ENCODE measurements at regions not wholly inside any gene's neighbourhood (a gene's known extent, or its start where the extent isn't known, plus 50 kb on each side); places are given as distances from the start of the nearest gene placed in this dataset.

GRCh38 chr11:127478826-127479225 lies 478.3 kb upstream of the KIRREL3 start:
- Histone ChIP-seq H3K4me3 (no peak overlapping the region), H3K27ac (no peak overlapping the region), H3K4me1 (replicated peaks in 1 of 2) (peaks cover 0 to 19% of the 10 kb centered on the region in 2 donors)
- ATAC-seq (replicated peaks in 6 of 8): no peak
- 53 to 100% (median 100%) methylated on average over 1 to 2 of the region's 2 CpGs; no CpG with 5 or more reads in 1 of the 10 experiments for WGBS, 10 experiments
- in situ Hi-C loops (cut with MboI; ENCODE audit: low pct_unique_long_range_greater_than_20kb in 2 of 9, low sequenced_read_pairs in 9 of 9, unreplicated experiment in 9 of 9): no loop called here

GRCh38 chr11:127474766-127475165 lies 474.2 kb upstream of the KIRREL3 start:
- 0 to 71% (median 20%) methylated on average over 1 of the region's 1 CpG; no CpG with 5 or more reads in 5 of the 10 experiments for WGBS, 10 experiments
- H3K4me1 ChIP-seq (replicated peaks in 1 of 2): peaks cover 0 to 32% of the 10 kb centered on the region in 2 donors
- H3K4me3 ChIP-seq: no peak overlapping the region
- in situ Hi-C loops (cut with MboI; ENCODE audit: low pct_unique_long_range_greater_than_20kb in 2 of 9, low sequenced_read_pairs in 9 of 9, unreplicated experiment in 9 of 9): no loop called here
- ATAC-seq (replicated peaks in 6 of 8): peak in 4 of 8 experiments; percentile 16 to 56 (median 44)
- no peak overlapping the region for H3K27ac ChIP-seq

DNA sequence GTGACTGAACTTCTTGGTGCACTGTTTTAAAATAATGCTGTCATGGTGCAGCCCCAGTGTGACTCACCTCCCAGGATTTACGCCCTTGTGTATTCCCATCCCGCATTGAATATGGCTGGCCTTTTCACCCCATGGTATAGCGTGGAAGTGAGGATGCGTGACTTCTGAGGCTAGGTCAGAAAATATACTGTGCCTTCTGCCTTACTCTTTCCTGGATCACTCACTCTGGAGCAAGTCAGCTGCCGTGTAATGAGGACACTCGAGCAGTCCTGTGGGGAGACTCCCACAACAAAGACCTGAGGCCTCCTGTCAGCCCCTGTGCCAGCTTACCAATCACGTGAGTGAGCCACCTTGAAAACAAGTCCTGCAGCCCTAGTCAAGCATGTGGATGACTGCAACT lies 471.9 kb upstream of the KIRREL3 start:
- no peak overlapping the region for H3K4me3 ChIP-seq
- peak in 7 of 8 experiments; percentile 72 to 95 (median 92) for ATAC-seq (replicated peaks in 6 of 8)
- in situ Hi-C loops (cut with MboI; ENCODE audit: low pct_unique_long_range_greater_than_20kb in 2 of 9, low sequenced_read_pairs in 9 of 9, unreplicated experiment in 9 of 9): no loop called here
- H3K27ac ChIP-seq: no peak overlapping the region
- 8 to 100% (median 61%) methylated on average over 1 to 6 of the region's 7 CpGs; no CpG with 5 or more reads in 3 of the 10 experiments for WGBS, 10 experiments
- peaks cover 0 to 32% of the 10 kb centered on the region in 2 donors for H3K4me1 ChIP-seq (replicated peaks in 1 of 2)

DNA sequence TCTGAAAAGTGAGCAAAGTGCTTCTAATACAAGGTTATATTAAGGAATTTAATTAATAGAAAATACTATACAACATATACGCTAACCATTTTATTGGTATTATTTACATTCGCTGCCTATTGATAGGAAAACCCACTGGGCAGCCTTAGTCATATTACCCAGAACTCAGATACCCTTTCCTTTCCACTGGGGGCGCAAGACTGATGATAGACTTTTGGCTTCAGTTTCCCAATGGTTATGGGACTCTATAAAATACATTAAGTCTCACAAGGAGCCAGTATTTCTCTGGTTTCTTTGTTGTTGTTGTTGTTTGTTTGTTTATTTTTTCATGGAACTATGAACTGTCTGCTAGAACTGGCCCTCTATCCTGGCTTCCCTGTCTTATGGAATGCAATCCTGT lies 471.1 kb upstream of the KIRREL3 start:
- no peak for ATAC-seq (replicated peaks in 6 of 8)
- H3K4me1 ChIP-seq (replicated peaks in 1 of 2): peaks cover 0 to 32% of the 10 kb centered on the region in 2 donors
- no peak overlapping the region for H3K27ac ChIP-seq
- WGBS, 10 experiments: 0 to 100% (median 80%) methylated on average over 1 to 3 of the region's 3 CpGs; no CpG with 5 or more reads in 1 of the 10 experiments
- H3K4me3 ChIP-seq: no peak overlapping the region
- in situ Hi-C loops (cut with MboI; ENCODE audit: low pct_unique_long_range_greater_than_20kb in 2 of 9, low sequenced_read_pairs in 9 of 9, unreplicated experiment in 9 of 9): no loop called here

DNA sequence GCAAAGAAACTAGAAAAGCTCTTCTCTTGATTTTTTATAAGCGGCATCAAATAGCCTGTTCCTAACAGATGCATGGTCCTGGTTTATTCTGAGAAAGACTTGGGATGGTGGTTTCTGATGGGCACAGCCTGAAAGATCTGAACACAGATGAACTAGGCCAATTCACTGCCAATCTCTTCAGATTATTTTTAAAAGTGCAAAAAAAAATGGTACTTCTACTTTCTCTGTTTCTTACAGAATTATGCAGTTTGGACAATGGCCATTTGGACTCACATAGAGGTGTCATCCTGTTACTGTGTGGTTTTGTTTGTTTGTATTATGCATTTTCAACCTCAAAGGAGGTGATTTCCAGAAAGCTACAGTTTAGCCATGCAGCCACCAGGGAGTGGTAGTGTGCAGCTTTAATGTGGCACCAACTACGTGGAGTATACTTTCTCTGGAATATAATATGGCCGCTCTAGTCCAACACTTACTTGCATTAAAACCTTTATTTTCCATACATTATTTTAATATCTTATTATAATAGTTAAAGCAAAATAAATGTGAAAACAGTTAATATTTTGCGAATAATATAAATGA lies 469.8 kb upstream of the KIRREL3 start:
- Histone ChIP-seq H3K27ac (no peak overlapping the region), H3K4me1 (replicated peaks in 1 of 2) (peaks cover 0 to 29% of the 10 kb centered on the region in 2 donors), H3K4me3 (no peak overlapping the region)
- ATAC-seq (replicated peaks in 6 of 8): peak in 3 of 8 experiments; percentile 36 to 49 (median 44)
- in situ Hi-C loops (cut with MboI; ENCODE audit: low pct_unique_long_range_greater_than_20kb in 2 of 9, low sequenced_read_pairs in 9 of 9, unreplicated experiment in 9 of 9): no loop called here
- WGBS, 10 experiments: 13 to 98% (median 77%) methylated on average over 2 to 4 of the region's 4 CpGs

GRCh38 chr11:127464325-127464724 lies 463.8 kb upstream of the KIRREL3 start:
- 0 to 86% (median 41%) methylated on average over 1 to 3 of the region's 6 CpGs; no CpG with 5 or more reads in 4 of the 10 experiments for WGBS, 10 experiments
- Histone ChIP-seq H3K4me1 (replicated peaks in 1 of 2) (peaks cover 24 to 31% of the 10 kb centered on the region in 2 donors), H3K4me3 (no peak overlapping the region), H3K27ac (no peak overlapping the region)
- ATAC-seq (replicated peaks in 6 of 8): peak in 5 of 8 experiments; percentile 44 to 87 (median 52)
- in situ Hi-C loops (cut with MboI; ENCODE audit: low pct_unique_long_range_greater_than_20kb in 2 of 9, low sequenced_read_pairs in 9 of 9, unreplicated experiment in 9 of 9): no loop called here

DNA sequence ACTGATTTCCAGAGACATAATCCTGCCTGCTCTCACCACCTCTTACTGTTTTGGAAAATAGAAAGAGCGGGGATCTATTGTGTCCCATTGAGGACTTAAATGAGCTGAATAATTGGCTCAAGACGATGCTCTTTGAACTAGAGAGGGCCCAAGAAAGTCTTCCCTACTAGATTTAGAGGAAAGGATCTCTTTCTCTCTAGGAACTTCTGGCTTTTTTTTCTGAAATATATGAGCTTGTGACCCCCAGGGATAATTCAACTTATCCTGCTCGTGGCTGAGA lies 461.4 kb upstream of the KIRREL3 start:
- Histone ChIP-seq H3K4me3 (no peak overlapping the region), H3K27ac (no peak overlapping the region), H3K4me1 (replicated peaks in 1 of 2) (peaks cover 30 to 31% of the 10 kb centered on the region in 2 donors)
- 0 to 83% (median 57%) methylated on average over 1 to 3 of the region's 3 CpGs; no CpG with 5 or more reads in 2 of the 10 experiments for WGBS, 10 experiments
- ATAC-seq (replicated peaks in 6 of 8): no peak
- in situ Hi-C loops (cut with MboI; ENCODE audit: low pct_unique_long_range_greater_than_20kb in 2 of 9, low sequenced_read_pairs in 9 of 9, unreplicated experiment in 9 of 9): no loop called here

GRCh38 chr11:127461241-127462064 lies 460.9 kb upstream of the KIRREL3 start:
- no peak overlapping the region for H3K4me3 ChIP-seq
- ATAC-seq (replicated peaks in 6 of 8): no peak
- in situ Hi-C loops (cut with MboI; ENCODE audit: low pct_unique_long_range_greater_than_20kb in 2 of 9, low sequenced_read_pairs in 9 of 9, unreplicated experiment in 9 of 9): no loop called here
- peaks cover 30 to 31% of the 10 kb centered on the region in 2 donors for H3K4me1 ChIP-seq (replicated peaks in 1 of 2)
- WGBS, 10 experiments: 0 to 78% (median 30%) methylated on average over 1 to 4 of the region's 6 CpGs
- H3K27ac ChIP-seq: no peak overlapping the region

DNA sequence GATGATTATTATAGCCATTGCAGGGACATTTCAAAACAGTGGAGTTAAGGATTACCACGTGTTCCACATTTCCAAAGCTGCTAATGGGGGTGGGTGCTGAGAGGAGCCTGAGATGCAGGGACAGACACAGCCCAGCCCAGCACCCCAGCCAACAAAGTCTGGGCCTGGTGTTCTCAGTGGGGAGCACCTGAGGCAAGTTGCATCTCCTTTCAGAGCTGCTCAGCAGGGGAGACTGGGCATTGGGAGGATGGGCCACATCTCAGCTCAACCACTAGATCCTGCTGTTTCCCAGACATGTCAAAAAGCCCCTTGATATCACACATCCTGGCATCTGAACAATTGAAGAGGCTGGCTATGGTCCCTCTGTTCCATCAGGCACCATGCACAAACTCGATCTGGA lies 458.0 kb upstream of the KIRREL3 start:
- ATAC-seq (replicated peaks in 6 of 8): no peak
- Histone ChIP-seq H3K4me3 (no peak overlapping the region), H3K27ac (no peak overlapping the region), H3K4me1 (replicated peaks in 1 of 2) (peaks cover 18 to 22% of the 10 kb centered on the region in 2 donors)
- in situ Hi-C loops (cut with MboI; ENCODE audit: low pct_unique_long_range_greater_than_20kb in 2 of 9, low sequenced_read_pairs in 9 of 9, unreplicated experiment in 9 of 9): no loop called here
- 0 to 100% (median 69%) methylated on average over 1 to 2 of the region's 2 CpGs; no CpG with 5 or more reads in 4 of the 10 experiments for WGBS, 10 experiments

DNA sequence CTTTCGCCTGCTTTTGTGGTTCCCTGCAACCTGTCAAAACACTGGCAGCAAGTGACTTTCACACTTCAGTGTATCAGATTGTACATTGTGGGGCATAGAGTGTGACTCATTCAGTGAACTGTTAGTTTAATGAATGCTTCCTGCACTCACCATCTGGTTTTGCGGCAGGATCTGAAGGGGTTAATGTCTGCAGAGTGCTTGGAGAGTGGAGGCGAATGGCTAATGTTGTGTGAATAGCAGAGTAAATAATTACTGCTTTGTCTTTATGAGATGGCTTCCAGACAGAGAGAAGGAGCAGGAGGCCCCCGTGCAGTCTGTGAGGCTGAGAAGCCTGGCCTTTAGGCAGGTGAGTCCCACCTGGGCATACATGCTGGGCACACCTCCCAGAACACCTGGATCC lies 454.3 kb upstream of the KIRREL3 start:
- ATAC-seq (replicated peaks in 6 of 8): peak in 6 of 8 experiments; percentile 63 to 97 (median 81)
- peaks cover 7 to 9% of the 10 kb centered on the region in 2 donors for H3K4me1 ChIP-seq (replicated peaks in 1 of 2)
- H3K4me3 ChIP-seq: no peak overlapping the region
- in situ Hi-C loops (cut with MboI; ENCODE audit: low pct_unique_long_range_greater_than_20kb in 2 of 9, low sequenced_read_pairs in 9 of 9, unreplicated experiment in 9 of 9): no loop called here
- H3K27ac ChIP-seq: no peak overlapping the region
- WGBS, 10 experiments: 0 to 80% (median 29%) methylated on average over 1 to 3 of the region's 4 CpGs; no CpG with 5 or more reads in 4 of the 10 experiments

DNA sequence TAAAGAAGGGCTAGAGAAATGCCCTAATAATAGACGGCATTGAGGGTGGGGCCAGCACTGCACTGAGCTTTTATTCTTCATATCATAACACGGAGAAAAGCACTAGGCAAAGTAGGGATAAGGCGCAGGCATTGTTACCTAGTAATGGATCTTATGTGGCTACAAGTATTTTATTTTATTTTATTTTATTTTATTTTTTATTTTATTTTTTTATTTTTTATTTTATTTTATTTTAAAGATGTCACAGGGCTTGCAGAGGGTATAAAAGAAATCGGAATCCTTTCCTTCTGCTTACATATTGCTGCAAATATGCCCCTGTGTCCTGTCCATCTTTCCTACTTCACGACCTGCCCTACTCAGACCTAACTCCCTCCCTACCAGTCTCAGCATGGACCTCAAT lies 452.0 kb upstream of the KIRREL3 start:
- no peak for ATAC-seq (replicated peaks in 6 of 8)
- H3K27ac ChIP-seq: no peak overlapping the region
- H3K4me1 ChIP-seq (replicated peaks in 1 of 2): peaks cover 0 to 5% of the 10 kb centered on the region in 2 donors
- in situ Hi-C loops (cut with MboI; ENCODE audit: low pct_unique_long_range_greater_than_20kb in 2 of 9, low sequenced_read_pairs in 9 of 9, unreplicated experiment in 9 of 9): no loop called here
- H3K4me3 ChIP-seq: no peak overlapping the region
- 0 to 94% (median 87%) methylated on average over 2 to 5 of the region's 5 CpGs; no CpG with 5 or more reads in 1 of the 10 experiments for WGBS, 10 experiments

DNA sequence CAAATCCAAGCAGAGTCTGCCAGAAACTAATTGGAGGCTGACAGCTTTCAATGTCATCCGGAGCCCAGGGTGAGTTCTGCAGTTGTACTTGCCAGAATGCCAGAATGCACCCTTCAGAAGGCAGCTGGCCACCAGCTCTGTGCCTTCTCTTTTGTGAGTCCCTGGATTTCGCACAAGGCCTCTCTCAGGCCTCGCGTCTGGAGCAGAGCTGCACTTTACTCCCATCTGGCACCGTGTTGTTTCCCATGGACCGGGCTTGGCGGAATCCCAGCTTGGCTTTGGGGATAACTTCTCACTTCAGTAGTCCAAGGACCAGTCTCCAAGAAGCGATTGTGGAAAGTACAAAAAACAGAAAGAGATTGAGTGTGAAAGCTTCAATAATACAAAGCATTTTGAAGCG lies 451.3 kb upstream of the KIRREL3 start:
- no peak for ATAC-seq (replicated peaks in 6 of 8)
- Histone ChIP-seq H3K4me1 (replicated peaks in 1 of 2) (peaks cover 0 to 5% of the 10 kb centered on the region in 2 donors), H3K27ac (no peak overlapping the region), H3K4me3 (no peak overlapping the region)
- 0 to 100% (median 91%) methylated on average over 1 to 7 of the region's 9 CpGs; no CpG with 5 or more reads in 3 of the 10 experiments for WGBS, 10 experiments
- in situ Hi-C loops (cut with MboI; ENCODE audit: low pct_unique_long_range_greater_than_20kb in 2 of 9, low sequenced_read_pairs in 9 of 9, unreplicated experiment in 9 of 9): no loop called here

DNA sequence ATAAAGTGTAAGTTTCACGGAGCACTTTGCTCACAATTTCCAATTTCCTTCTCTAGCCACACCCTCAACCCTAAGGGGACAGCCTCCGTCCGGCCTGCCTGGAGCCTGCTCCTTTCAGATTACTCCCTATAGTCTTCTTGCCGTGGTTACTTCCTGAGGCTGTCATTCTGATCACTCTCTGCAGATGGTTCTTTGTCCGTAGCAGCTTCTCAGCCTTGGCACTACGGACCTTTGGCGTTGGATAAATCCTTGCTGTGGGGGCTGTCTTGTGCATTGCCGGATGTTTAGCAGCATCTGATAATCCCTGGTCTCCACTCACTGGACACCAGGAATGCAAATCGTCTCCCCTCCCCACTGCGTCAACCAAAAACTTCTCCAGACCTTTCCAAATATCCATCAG lies 447.5 kb upstream of the KIRREL3 start:
- no peaks in the 10 kb centered on the region for H3K4me1 ChIP-seq (replicated peaks in 1 of 2)
- no peak for ATAC-seq (replicated peaks in 6 of 8)
- no peak overlapping the region for H3K4me3 ChIP-seq
- no peak overlapping the region for H3K27ac ChIP-seq
- WGBS, 10 experiments: 28 to 100% (median 87%) methylated on average over 2 to 9 of the region's 10 CpGs
- in situ Hi-C loops (cut with MboI; ENCODE audit: low pct_unique_long_range_greater_than_20kb in 2 of 9, low sequenced_read_pairs in 9 of 9, unreplicated experiment in 9 of 9): no loop called here
